Kidney capillary endothelial cell (primary cell): ENCODE measurements at regions not wholly inside any gene's neighbourhood (a gene's known extent, or its start where the extent isn't known, plus 50 kb on each side); places are given as distances from the start of the nearest gene placed in this dataset.

ENCODE experiments used
- DNase-seq: peaks from one replicate; pipeline ENCODE4 v3.0.0-alpha.2; 2018; ENCODE audit warnings: low spot score

- no peak for DNase-seq
Measured at GRCh38 chr15:69987492-69988489, 109.9 kb downstream of the TLE3 start.

- DNase-seq, result no peak
Measured at GRCh38 chr15:69988541-69989225, 109.0 kb downstream of the TLE3 start.

GRCh38 chr15:69990566-69991421 lies 106.9 kb downstream of the TLE3 start:
- no peak for DNase-seq

- DNase-seq, result no peak
Measured at GRCh38 chr15:69991551-69991980, 106.2 kb downstream of the TLE3 start.

- DNase-seq, result no peak
Measured at GRCh38 chr15:69992348-69992747, 105.4 kb downstream of the TLE3 start.

- DNase-seq, result no peak
Measured at GRCh38 chr15:69994429-69995205, 103.1 kb downstream of the TLE3 start.

GRCh38 chr15:69996321-69997160 lies 101.2 kb downstream of the TLE3 start:
- DNase-seq, result no peak

- DNase-seq, result no peak
Measured at GRCh38 chr15:69997161-69997485, 100.6 kb downstream of the TLE3 start.
